ACC112 (cell line): ENCODE measurements at regions not wholly inside any gene's neighbourhood (a gene's known extent, or its start where the extent isn't known, plus 50 kb on each side); places are given as distances from the start of the nearest gene placed in this dataset.
"Not testable (repeated sequence)": the region's sequence is repeated elsewhere in the genome, so short reads cannot be mapped to it uniquely, and the experiment has no call there.

Experiments
- H2AFZ ChIP-seq: fragments of 200-600 bp; sonication (generic); one replicate; pipeline ENCODE4 v1.6.0; 2017; ENCODE audit warnings: antibody characterized with exemption, low read length; ENCODE audit not compliant: unreplicated experiment
- H3K27ac ChIP-seq: fragments of 200-600 bp; sonication (generic); 2 replicates; pipeline ENCODE4 v1.5.1; 2014; ENCODE audit warnings: low read depth, mild to moderate bottlenecking, antibody characterized with exemption, low read length, moderate library complexity
- H3K27me3 ChIP-seq: fragments of 200-600 bp; sonication (generic); 2 replicates; pipeline ENCODE4 v1.6.1; 2014; ENCODE audit warnings: mild to moderate bottlenecking, antibody characterized with exemption, low read length, moderate library complexity, mixed read lengths; ENCODE audit not compliant: insufficient read depth
- H3K36me3 ChIP-seq: fragments of 200-600 bp; sonication (generic); 2 replicates; pipeline ENCODE4 v1.6.1; 2016; ENCODE audit warnings: mild to moderate bottlenecking, antibody characterized with exemption, low read length, moderate library complexity, mixed read lengths; ENCODE audit not compliant: insufficient read depth
- H3K4me1 ChIP-seq: fragments of 200-600 bp; sonication (generic); one replicate; pipeline ENCODE4 v1.6.1; 2016; ENCODE audit warnings: low read length, mixed read lengths; ENCODE audit not compliant: insufficient read depth, unreplicated experiment, control insufficient read depth
- H3K4me3 ChIP-seq: fragments of 200-600 bp; sonication (generic); 2 replicates; pipeline ENCODE4 v1.5.1; 2014; ENCODE audit warnings: mild to moderate bottlenecking, low read depth, low read length
- H3K79me2 ChIP-seq: fragments of 200-600 bp; sonication (generic); one replicate; pipeline ENCODE4 v1.6.0; 2016; ENCODE audit warnings: low read length; ENCODE audit not compliant: control insufficient read depth, unreplicated experiment, insufficient read depth

DNA sequence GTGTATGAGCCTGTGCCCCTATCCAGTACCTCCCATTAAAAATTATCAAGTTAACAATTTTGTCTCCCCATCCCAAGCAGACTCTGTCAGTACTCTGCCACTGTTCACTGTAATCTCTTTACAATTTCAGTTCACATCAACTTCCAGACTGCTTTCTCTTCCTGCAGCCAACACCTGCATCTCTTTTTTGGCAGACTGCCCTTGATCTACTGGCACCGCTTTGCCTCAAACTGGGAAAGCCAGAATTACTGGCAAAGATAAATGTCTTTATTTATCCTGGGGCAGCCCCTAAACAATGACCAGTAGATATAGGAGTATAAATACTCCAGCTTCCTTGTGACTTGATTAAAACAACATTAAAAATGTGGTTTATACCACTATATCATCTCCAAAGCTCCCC, 494.1 kb downstream of the ZNF385D start:
- Histone ChIP-seq H3K79me2 (no peaks in the 10 kb centered on the region), H3K36me3 (no peaks in the 10 kb centered on the region), H2AFZ (no peak overlapping the region), H3K27me3 (no peaks in the 10 kb centered on the region), H3K27ac (no peak overlapping the region), H3K4me1 (no peaks in the 10 kb centered on the region), H3K4me3 (no peak overlapping the region)

- H2AFZ ChIP-seq: no peak overlapping the region
- H3K27me3 ChIP-seq: no peaks in the 10 kb centered on the region
- no peak overlapping the region for H3K4me3 ChIP-seq
- H3K36me3 ChIP-seq: no peaks in the 10 kb centered on the region
- H3K4me1 ChIP-seq: no peaks in the 10 kb centered on the region
- H3K79me2 ChIP-seq: no peaks in the 10 kb centered on the region
- no peak overlapping the region for H3K27ac ChIP-seq
Measured at GRCh38 chr3:21238661-21239060, 512.3 kb downstream of the ZNF385D start.

GRCh38 chr3:21237638-21238037, 513.4 kb downstream of the ZNF385D start:
- Histone ChIP-seq H3K27me3 (no peaks in the 10 kb centered on the region), H3K36me3 (no peaks in the 10 kb centered on the region), H3K27ac (no peak overlapping the region), H3K4me3 (no peak overlapping the region), H2AFZ (no peak overlapping the region), H3K79me2 (no peaks in the 10 kb centered on the region), H3K4me1 (no peaks in the 10 kb centered on the region)

DNA sequence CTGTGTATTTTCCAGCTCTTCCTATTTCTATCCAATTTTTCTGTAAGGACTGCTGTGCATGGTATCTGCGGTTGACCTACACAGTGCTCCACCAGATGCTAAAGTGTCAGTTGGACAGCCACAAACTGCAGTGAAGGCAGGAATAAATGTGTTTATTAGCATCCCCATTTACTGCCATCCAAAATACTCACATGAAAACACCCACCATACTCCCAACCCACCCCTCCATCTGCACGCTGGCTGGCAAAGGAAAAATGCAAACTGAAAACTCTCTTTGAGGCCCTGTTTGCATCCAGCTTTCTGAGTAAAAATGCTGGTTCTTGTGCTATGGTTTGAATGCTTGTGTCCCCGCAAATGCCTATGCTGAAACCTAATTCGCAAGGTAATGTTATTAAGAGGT, 515.5 kb downstream of the ZNF385D start:
- Histone ChIP-seq H2AFZ (no peak overlapping the region), H3K27ac (no peak overlapping the region)

DNA sequence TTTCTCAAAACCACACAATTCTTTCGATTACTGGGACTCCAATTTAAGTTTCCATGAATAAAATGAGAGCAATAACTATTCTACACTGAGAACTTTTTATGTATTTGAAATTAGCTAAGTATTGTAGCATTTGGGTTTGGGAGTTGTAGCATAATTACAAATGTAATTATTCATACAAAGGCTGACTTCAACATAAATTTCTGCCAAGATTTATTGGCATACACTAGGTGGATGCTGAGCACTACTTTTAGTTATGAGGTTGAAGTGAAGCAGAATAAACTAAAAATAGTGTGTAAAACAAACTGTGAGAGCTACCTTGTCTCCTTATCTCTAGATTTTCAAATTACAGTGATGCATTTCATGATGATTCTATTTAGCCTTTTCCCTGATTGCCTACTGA, 516.1 kb downstream of the ZNF385D start:
- H3K27me3 ChIP-seq: no peaks in the 10 kb centered on the region

More for the DNA sequence above, 515.5 kb downstream of the ZNF385D start:
- Histone ChIP-seq H3K4me3 (no peak overlapping the region), H3K27me3 (no peaks in the 10 kb centered on the region), H3K4me1 (no peaks in the 10 kb centered on the region), H3K79me2 (no peaks in the 10 kb centered on the region), H3K36me3 (no peaks in the 10 kb centered on the region)

GRCh38 chr3:21229426-21230135, 521.4 kb downstream of the ZNF385D start:
- Histone ChIP-seq H3K4me3 (no peak overlapping the region), H3K36me3 (no peaks in the 10 kb centered on the region), H3K27ac (no peak overlapping the region), H3K4me1 (no peaks in the 10 kb centered on the region), H3K79me2 (no peaks in the 10 kb centered on the region), H2AFZ (no peak overlapping the region), H3K27me3 (no peaks in the 10 kb centered on the region)

More for the DNA sequence above, 516.1 kb downstream of the ZNF385D start:
- Histone ChIP-seq H3K4me3 (no peak overlapping the region), H3K4me1 (no peaks in the 10 kb centered on the region), H3K79me2 (no peaks in the 10 kb centered on the region), H3K27ac (no peak overlapping the region), H2AFZ (no peak overlapping the region), H3K36me3 (no peaks in the 10 kb centered on the region)

- H3K27me3 ChIP-seq: no peaks in the 10 kb centered on the region
- H3K79me2 ChIP-seq: no peaks in the 10 kb centered on the region
- no peak overlapping the region for H3K4me3 ChIP-seq
- no peaks in the 10 kb centered on the region for H3K36me3 ChIP-seq
- no peaks in the 10 kb centered on the region for H3K4me1 ChIP-seq
- no peak overlapping the region for H2AFZ ChIP-seq
- no peak overlapping the region for H3K27ac ChIP-seq
Measured at GRCh38 chr3:21226086-21226485, 524.9 kb downstream of the ZNF385D start.

- H3K27ac ChIP-seq: no peak overlapping the region
- H3K27me3 ChIP-seq: no peaks in the 10 kb centered on the region
- H3K4me3 ChIP-seq: no peak overlapping the region
- no peaks in the 10 kb centered on the region for H3K79me2 ChIP-seq
- H3K36me3 ChIP-seq: no peaks in the 10 kb centered on the region
- no peaks in the 10 kb centered on the region for H3K4me1 ChIP-seq
- H2AFZ ChIP-seq: no peak overlapping the region
Measured at GRCh38 chr3:21220944-21221343, 530.1 kb downstream of the ZNF385D start.

DNA sequence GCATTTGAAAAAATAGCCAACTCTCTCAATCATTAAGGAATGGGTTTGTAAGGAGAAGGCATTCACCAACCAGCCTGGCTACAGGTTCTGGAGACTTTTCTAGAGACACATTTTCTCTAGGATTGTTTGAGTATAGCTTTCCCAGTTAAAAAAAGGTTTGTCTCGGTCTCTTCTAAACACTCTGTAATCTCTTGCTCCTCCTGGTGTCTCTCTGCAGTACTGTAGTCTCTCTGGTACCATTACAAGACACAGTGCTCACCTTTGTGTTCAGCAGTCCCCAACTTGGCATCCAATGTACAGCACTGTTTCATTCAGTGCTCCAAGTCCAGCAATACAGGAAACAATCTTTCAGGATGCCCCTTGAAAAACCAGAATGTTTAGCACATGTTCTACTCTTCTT, 534.4 kb downstream of the ZNF385D start:
- H3K27ac ChIP-seq: no peak overlapping the region
- H3K27me3 ChIP-seq: no peaks in the 10 kb centered on the region
- H3K4me3 ChIP-seq: no peak overlapping the region
- no peaks in the 10 kb centered on the region for H3K4me1 ChIP-seq
- H3K79me2 ChIP-seq: no peaks in the 10 kb centered on the region
- H3K36me3 ChIP-seq: no peaks in the 10 kb centered on the region
- no peak overlapping the region for H2AFZ ChIP-seq

DNA sequence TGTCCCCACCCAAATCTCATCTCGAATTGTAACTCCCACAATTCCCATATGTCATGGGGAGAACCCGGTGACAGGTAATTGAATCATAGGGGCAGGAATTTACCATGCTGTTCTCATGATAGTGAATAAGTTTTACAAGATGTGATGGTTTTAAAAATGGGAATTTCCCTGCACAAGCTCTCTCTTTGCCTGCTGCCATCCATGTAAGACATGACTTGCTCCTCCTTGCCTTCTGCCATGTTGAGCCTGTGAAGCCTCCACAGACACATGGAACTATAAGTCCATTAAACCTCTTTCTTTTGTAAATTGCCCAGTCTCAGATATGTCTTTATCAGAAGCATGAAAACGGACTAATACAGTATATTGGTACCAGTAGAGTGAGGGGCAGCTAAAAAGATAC, 546.9 kb downstream of the ZNF385D start:
- not testable (repeated sequence) for H3K4me1 ChIP-seq, H3K36me3 ChIP-seq, H2AFZ ChIP-seq, H3K79me2 ChIP-seq, H3K4me3 ChIP-seq, H3K27ac ChIP-seq, H3K27me3 ChIP-seq

- no peaks in the 10 kb centered on the region for H3K36me3 ChIP-seq
- no peak overlapping the region for H3K27ac ChIP-seq
- H2AFZ ChIP-seq: no peak overlapping the region
- H3K4me3 ChIP-seq: no peak overlapping the region
- no peaks in the 10 kb centered on the region for H3K27me3 ChIP-seq
- H3K4me1 ChIP-seq: no peaks in the 10 kb centered on the region
- no peaks in the 10 kb centered on the region for H3K79me2 ChIP-seq
Measured at GRCh38 chr3:21195203-21195602, 555.8 kb downstream of the ZNF385D start.
